Stimulated activated CD8-positive, alpha-beta memory T cell treated with anti-CD3 and anti-CD28 coated beads, Interleukin-4, amount 100 ng/mL, for 48 hours (primary cell): ENCODE measurements at regions not wholly inside any gene's neighbourhood (a gene's known extent, or its start where the extent isn't known, plus 50 kb on each side); places are given as distances from the start of the nearest gene placed in this dataset.
A peak's percentile ranks its signal among the peaks of the same experiment; 100 is the strongest.
"Not testable (repeated sequence)": the region's sequence is repeated elsewhere in the genome, so short reads cannot be mapped to it uniquely, and the experiment has no call there.

Experiments
- DNase-seq: peaks from one replicate; pipeline ENCODE4 v3.0.0-alpha.2; 2020

DNA sequence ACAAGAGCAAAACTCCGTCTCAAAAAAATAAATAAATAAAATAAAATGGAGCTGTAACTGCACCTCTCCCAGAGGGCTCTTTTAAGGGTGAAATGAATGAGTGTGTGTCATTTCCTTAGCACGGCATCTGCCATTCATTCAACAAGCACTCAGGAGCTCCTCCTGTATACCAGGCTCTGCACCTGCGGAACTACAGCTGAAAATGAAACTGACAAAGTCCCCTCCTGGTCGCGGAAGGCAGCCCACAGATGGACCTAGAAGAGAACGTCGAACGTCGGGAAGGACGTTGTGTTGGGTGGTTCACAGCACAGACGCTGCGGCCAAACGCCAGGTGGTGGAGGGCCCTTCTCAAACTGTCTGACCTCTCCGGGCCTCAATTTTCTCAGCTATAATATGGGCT is 256.4 kb downstream of the TFAP2C start:
- no peak for DNase-seq

DNA sequence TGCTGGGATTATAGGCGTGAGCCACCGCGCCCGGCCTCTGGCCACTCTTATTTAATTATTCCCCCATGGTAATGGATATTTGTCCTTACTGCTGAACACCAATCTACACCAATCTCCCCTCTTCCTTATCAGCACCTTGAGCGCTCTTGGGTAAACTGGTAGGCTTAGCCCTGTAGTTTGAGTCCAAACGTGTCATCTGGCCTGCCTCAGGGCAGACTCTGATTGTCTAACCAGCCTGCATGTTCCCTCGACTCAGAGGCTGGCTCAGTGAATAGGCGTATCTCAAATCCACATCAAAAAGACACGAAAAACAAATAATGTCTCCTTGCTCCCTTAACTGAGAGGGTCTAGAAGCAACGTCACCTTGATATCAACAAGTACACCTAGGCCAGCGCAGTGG is 260.9 kb downstream of the TFAP2C start:
- DNase-seq, result no peak

DNA sequence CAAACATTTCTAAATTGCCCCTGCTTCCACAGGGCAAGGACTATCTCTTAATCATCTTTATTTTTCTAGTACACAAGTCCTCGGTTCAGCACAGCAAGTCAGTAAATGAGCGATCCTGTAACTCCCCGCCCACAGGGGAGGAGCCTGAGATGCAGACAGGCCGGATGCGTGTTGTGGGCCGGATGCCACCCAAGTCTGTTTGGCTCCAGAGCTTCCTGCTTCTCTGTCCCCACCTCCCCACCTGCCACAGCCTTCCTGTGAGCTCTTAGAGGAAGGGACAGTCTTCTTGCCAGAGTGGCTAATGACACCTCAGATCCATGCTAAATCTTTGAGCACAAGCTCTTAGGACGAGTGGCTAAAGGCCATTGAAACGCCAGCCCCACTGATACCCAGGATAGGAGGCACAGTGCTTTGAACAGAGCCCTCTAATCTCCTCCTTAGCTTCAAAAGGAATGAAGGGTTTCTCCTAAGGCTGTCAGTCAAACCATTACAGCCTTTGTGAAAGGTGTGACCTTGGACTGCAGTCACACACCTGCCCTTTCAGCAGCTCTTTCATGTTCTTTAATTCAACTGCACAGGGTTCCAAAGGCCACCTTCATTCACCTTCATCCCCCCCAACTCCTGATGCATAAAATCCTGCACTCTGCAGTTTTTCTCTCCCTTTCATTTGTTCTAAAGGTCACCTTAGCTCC is 264.3 kb downstream of the TFAP2C start:
- peak; percentile 29 for DNase-seq

DNA sequence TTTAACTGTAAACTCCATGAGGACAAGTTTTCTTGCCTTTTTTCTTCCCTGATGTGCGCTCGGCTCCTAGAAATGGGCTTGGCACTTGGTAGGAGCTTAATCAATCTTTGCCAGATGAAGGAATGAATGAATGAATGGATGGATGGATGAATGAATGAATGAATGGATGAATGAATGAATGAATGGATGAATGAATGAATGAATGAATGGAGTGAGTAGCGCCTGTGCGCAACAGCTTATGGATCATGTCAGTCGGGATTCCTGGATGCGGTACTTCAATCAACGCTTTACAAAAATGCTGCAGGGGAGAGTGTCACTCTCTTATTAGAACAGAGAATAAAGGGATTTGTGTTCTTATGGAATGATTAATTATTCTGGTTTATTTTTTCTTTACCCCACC is 267.3 kb downstream of the TFAP2C start:
- no peak for DNase-seq

DNA sequence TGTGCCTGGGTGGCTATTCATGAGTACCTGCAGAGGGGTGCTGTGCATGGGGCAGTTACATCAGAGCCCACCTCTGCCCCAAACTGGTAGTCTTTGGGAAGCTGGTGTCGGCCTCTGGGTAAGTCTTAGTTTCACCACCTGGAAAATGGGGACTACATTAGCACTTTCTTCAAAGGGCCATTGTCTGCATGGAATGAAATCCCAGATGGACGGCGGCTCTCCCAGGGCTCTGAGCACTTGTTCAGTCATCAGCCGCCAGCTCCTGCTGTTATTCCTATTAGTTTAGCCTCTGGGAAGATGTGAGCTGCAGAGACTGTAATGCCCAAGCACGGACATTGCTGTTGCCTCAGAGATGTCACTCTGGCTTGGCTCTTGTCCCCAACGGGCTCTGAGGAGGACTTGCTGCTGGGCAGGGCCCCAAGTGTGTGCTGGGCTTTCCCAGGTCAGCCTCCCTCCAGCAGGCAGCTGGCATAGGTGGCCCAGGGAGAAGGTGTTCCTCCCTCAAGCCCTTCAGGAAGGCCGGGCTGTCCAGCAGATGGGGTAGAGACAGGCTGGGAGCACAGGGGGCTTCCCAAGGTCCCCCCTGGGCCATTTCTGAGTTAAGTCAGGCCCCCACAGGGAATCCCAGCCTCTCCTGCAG is 268.3 kb downstream of the TFAP2C start:
- no peak for DNase-seq

DNA sequence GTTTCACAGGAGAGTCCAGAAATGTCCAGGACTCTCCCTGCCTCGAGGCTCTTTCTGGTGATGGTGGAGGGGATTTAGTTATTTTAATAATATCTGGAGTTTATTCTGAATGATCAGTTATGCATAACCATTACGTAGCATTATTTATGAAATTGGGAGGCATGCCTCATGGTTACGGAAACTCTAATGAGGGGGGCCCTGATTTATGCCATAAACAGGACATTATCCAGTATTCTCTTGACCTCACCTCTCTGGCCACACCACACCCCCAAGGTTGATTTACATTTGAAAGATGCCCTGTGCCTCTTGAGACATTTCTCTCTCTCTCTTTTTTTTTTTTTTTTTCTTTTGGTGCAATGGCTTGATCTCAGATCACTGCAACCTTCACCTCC is 268.8 kb downstream of the TFAP2C start:
- DNase-seq, result no peak

DNA sequence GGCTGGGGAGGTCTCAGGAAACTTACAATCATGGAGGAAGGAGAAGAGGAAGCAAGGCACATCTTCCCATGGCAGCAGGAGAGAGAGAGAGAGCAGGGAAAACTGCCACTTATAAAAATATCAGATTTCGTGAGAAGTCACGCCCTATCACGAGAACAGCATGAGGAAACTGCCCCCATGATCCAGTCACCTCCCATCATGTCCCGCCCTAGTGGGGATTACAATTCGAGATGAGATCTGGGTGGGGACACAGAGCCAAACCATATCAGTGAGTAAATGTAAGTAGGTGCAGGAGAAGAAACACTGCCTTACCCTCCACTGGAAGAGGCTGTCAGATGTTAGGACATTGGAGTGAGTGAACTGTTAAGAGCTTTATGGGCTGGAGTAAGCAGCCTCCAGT is 270.4 kb downstream of the TFAP2C start:
- DNase-seq, result no peak

DNA sequence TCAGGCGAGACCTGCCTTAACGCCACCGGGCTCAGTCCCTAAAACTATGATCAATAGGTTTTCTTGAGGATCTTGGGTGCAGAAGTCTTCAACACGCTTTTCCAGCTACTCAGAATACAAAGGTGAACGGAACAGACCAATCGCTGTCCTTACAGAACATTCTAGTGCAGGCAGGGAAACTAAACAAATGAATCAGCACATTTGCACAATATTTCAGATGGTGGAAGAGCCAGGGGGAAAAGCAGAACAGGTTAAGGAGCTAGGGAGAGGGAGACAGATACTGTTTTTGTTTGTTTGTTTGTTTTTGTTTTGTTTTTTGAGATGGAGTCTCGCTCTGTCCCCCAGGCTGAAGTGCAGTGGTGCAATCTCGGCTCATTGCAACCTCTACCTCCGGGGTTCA is 271.1 kb downstream of the TFAP2C start:
- DNase-seq, result no peak

DNA sequence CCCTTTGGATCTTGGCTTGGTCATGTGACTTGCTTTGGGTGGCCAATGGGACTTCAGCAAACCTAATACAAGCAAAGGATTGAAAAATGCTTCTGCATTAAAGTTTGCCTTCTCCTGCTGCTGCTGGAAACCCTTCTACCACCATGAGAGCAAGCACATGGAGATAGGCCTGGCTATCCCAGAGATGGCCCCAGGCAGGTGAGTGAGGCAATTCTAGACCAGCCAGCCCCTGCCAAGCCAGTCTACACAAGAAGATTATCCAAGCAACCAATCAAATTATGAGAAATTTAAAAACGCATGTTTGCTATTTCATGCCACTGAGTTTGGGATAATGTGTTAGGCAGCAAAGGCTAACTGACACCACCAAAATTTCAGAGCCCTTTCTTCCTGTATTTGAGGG is 274.3 kb downstream of the TFAP2C start:
- no peak for DNase-seq

DNA sequence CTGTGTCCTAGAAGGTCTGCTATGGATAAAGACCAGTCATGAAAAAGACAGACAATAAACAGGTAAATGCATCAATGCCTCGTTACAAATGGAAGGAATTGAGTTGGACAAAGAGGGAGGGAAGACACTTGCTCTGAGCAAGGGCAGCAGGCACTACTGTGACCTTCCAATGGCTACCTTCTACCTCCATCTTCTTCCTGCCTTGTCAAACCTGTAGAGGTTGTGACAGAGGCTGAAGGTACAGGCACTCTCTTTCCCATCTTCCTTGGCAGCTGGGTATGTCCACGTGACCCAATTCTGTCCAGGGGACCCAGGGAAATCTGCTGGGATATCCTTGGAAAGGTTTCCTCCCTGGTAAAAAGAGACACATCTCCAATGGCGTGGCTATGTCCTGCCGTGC is 274.8 kb downstream of the TFAP2C start:
- no peak for DNase-seq

DNA sequence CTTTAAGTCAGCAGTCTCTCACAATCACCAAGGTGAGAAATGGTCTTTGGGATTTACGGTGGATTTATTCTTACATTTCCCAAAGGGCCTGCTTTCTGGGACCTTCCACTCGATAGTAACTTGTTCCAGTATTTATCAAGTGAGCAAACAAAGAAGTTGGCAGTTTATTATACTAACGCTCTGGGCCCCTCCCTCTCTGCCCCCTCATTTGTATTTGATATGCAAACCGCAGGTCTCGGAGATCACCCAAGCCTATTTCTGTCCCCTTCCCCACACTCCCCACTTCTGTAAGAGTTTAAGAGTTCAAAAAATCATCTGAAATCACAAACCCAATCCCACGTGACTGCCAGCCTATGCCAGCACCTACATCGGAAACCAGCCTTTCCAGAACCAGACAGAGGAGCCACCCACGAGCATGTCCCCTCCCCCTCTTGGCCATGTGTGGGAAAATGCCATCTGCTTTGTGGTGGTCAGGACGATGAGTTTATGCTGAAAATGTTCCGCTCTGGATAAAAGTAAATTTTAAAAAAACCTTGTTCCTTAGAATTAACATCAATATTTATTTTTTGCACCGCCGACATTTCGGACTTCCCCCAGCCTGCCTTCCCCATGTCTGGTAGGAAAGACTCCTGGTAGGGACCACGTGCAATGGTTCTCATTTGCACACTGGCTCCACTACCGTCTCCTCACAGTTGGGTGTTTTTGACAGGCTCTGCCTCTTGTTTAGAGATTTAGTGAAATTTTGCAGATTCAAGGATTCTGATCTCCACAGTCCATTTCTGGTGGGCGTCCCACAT is 281.0 kb downstream of the TFAP2C start:
- DNase-seq, result no peak

DNA sequence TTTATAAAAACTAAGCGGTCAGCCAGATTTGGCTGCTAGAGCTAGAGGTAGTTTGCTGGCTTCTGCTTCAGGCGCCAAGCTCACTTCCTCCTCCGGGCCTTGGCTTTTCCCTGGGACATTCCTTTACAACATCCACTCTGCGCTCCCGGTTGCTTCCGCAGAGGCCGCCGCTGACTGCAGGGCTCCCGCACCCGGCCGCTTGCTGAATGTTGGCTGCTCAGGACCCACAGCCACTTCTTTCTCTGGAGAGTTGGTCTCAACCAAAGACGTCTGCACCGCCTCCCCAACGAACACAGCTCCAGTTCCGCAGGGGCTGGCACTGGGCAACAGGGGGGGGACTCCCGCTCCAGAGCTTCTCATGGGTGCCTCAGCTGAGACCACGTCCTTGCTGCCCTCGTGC is 282.8 kb downstream of the TFAP2C start:
- no peak for DNase-seq

DNA sequence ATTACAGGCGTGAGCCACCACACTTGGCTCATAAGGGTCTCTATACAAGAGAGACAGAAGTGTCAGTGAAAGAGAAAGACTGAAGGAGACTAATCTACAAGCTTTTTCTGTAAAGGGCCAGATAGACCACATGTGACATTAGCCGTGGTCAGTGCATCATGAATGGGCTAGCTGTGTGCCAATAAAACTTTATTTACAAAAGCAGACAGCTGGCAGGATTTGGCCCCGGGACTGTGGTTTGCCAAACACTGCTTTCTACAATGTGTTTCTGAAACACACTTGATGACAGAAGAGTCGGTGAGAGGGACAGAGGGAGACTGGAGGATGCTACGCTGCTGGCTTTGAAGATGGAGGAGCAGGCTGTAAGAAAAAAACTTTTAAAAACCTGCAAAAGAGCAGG is 285.4 kb downstream of the TFAP2C start:
- no peak for DNase-seq

DNA sequence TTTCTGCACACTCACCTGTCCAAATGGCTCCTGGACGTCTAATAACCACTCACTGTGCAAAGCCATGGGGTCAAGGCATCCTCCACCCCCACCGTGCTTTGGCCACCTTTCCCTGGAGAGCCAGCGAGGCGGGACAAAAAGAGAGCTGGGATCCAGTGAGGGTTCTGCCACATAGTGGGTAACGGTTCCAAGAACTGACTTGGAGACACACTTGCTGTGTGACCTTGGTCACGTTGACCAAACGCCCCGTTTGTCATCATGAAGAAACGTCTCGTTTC is 287.2 kb downstream of the TFAP2C start:
- no peak for DNase-seq

DNA sequence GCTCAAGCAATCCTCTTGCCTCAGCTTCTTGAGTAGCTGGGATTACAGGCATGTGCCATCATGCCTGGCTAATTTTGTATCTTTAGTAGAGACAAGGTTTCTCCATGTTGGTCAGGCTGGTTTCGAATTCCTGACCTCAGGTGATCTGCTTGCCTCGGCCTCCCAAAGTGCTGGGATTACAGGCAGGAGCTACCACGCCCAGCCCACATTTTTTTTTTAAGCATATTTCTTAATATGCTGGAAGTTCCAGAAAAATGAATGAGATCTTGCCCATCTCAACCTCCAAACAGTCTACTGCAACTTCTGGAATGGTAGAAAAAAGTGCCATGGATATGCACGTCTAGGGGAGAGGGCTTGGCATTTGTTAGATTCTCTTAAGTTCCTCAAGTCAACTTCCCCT is 290.9 kb downstream of the TFAP2C start:
- not testable (repeated sequence) for DNase-seq

DNA sequence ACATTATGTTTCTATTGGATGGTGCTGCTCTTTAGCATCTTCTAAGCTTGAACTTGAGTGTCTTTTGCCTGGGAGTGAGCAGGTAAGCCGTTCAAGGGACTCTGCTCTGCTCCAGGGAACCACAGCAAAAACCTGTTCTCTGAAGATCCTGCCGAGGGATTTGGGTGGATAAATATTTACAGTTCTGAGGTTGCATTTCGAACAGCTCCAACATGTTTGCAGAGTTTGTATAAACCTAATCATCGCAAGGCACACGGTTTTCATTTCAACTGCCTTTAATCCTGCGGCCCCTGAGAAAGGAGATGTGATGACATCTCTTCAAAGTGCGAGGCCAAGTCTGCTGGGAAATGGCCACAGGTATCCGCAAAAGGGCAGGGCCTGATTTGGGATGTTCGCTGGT is 293.4 kb downstream of the TFAP2C start:
- DNase-seq, result no peak

DNA sequence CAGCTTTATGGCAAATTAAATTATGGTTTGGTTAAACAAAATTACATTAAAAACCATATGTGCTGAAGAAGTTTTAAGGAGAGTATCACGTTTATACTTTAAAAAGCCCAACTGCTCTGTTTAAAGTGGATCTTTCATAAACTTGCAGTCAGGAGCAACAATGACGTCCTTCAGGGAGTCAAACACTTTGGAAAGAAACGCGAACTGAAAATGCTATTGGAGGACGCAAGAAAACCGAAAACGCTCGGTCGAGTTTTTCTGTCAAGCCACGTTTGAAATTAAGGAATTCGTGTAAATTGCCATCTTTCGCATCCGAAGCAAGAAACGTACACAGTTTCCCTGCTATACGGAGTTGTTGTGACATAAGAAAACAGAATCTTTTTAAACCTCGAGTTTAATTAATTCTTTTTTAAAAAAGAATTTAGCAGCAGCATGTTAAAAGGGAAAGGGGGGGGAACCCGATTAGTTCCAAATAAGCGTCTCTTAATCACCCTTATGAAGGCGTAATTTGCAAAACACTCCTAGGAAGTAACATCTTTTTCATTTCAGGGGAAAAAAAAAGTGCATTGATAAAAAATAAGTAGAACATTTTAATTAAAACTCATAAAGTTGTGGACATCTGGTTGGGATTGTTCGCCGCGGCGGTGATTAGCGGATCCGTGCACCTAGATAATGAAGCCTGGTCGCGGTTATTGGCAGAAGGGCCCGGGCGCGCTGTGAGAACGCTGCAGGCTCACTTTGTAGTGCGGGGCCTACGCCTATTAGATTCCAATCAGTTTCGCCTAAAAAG is 295.4 kb downstream of the TFAP2C start:
- DNase-seq, result no peak

DNA sequence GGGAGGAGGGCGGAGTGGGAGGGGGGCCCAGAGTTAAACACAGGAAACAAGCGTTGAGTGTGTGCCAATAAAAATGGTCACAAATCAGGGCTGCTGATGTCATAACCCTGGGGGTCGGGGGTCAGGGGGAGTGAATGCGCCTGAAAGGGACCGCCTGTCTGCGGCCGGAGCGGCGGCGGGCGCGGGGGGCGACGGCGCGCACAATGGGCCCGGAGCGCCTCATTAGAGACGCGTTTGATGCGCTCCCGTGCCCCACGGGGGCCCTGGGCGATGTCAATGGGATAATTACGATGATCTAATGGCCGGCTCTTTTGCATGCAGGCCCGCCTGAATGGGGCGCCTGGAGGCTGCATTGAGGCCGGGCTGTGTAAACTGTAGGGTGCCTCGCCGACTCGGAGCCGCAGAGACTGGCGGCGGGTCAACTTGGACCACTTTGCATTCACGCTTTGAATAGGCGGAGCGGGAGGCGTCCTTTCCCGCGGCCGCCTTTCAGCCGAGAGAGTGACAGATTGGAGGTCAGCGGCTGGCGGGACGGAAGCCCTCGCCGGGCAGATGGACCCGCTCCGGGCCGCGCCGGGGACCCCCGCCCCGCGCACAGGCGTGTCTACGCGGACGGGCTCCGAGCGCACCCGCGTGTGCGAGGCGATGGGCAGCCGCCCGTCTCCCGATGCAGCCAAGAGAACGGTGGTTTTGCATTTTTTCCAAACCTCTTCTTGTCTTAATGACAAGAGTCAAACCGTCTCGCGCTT is 296.1 kb downstream of the TFAP2C start:
- no peak for DNase-seq

DNA sequence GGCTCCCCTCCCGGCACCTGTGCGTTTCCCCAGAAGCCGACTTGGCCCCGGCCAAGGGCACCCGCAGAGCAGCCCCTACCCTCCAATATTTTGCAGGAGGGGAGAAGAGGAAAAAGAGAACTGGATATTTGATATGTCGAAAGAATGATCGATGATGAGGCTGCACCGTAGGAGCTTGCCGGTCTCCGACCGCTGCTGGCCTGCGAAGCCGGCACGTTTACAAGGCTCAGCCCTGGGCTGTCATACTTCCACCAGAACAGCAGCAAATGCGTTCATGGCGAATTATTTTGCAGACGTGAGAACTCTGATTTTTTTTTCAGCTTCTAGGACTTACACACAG is 296.7 kb downstream of the TFAP2C start:
- no peak for DNase-seq

DNA sequence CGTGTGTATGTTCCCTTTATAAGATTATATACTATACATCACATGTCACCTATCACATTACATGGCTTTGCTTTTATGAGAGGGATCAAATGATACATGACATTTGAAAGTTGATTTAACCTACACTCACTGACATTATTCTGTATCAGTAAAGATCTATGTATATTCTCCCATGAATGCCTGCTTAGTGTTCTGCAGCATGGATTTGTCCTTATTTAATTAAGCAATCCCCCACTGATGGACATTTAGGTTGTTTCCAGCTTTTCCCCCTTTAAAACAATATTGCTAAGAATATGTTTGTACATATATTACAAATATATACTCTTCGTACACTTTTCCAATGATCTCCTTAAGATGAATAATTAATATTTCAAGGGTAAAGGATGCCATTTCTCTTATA is 297.4 kb downstream of the TFAP2C start:
- no peak for DNase-seq

DNA sequence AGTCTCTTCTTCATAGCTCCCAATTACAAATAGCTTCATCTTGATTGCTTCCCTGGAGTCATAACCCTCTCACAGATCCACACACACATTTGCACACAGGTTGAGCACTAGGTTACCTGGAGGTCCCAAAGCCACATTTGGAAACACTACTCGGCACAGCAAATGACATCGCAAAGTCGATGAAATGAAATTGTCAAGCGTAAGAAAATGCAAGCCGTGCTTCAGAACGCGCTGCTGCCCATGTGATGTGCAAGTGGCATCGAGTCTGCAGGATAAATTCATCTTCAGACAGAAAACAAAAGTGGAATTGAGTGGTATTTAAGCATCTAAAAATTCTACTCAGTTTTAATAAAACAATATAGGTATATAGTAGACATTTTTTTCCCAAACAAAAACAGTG is 298.0 kb downstream of the TFAP2C start:
- no peak for DNase-seq

DNA sequence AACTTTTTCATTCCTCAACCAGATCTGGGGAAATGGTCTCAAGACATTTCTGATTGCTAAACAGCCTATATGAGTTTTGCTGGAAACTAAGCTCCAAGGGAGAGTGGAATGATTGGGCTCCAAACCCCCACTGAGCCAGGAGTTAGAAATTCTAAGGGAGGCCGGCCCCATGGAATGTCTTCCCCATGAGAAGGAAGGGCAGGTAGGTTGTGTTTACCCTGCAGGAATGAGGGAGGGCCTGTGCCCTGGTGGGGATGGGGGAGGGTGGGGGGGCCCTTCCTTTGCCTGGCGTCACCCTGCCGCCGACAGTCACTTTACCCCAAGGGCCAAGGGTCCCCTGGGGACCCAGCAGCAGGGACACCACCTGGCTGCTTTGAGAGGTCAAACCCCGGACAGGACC is 298.9 kb downstream of the TFAP2C start:
- DNase-seq, result no peak

DNA sequence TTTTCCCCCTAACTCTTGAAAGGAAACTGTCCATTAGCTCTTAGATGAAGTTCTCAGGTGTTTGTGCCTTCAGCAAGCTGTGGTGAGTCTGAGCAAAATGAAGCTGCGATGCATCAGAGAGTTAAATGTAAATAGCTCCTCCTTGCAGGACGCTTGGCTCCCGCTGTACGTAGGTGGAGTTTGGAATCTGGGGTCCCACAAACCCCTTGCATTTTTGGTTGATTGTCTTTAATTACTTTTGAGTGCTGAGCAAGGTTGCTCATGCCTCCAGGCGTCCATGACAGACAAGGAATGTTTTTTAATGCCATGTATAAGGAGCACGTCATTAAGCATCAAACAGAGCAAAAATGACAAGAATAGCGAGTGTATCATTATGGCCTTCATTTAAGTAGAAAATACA is 300.5 kb downstream of the TFAP2C start:
- DNase-seq, result no peak
